Peyer's patch (tissue), 4 donors: ENCODE measurements at regions not wholly inside any gene's neighbourhood (a gene's known extent, or its start where the extent isn't known, plus 50 kb on each side); places are given as distances from the start of the nearest gene placed in this dataset.

ENCODE experiments used
- POLR2A ChIP-seq, 2 donors: fragments of 450-650 bp; IDR thresholded peaks; one replicate each; pipeline ENCODE4 v1.5.1; 2017; ENCODE audit warnings: antibody characterized with exemption in 2 of 2, mild to moderate bottlenecking in 2 of 2, moderate library complexity in 2 of 2
- TF ChIP-seq, protein P1 (sequence below), 6 experiments: fragments of 450-650 bp in 4 of 6; fragments of 200-600 bp in 2 of 6; sonication (generic) in 1 of 6; IDR thresholded peaks; one replicate each; pipeline ENCODE4 v1.5.1; 2017 to 2019; ENCODE audit warnings: antibody characterized with exemption in 6 of 6, mild to moderate bottlenecking in 3 of 6, moderate library complexity in 1 of 6

DNA sequence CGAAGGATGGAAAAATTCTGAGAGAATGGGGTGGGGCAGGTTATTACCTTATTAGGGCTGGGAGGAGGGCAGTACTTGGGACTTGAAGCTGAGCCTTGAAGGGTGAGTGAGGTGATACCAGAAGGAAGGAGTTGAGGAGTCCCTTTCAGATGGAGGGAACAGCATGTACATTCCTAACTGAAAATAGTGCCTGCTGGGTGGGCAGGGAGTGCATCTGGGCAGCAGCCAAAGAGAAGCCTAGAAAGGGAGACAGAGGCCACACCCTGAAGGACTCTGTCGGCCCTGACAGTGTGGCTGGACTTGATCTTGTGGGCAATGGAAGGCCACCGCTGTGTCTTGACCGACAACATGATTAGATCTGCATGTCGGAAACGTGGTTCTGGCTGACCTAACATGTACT is 147.6 kb downstream of the NDUFA12 start:
- TF ChIP-seq, protein P1, sequence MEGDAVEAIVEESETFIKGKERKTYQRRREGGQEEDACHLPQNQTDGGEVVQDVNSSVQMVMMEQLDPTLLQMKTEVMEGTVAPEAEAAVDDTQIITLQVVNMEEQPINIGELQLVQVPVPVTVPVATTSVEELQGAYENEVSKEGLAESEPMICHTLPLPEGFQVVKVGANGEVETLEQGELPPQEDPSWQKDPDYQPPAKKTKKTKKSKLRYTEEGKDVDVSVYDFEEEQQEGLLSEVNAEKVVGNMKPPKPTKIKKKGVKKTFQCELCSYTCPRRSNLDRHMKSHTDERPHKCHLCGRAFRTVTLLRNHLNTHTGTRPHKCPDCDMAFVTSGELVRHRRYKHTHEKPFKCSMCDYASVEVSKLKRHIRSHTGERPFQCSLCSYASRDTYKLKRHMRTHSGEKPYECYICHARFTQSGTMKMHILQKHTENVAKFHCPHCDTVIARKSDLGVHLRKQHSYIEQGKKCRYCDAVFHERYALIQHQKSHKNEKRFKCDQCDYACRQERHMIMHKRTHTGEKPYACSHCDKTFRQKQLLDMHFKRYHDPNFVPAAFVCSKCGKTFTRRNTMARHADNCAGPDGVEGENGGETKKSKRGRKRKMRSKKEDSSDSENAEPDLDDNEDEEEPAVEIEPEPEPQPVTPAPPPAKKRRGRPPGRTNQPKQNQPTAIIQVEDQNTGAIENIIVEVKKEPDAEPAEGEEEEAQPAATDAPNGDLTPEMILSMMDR (IDR thresholded peaks at IDR 0.05), result no peak
- no peak for TF ChIP-seq POLR2A (IDR thresholded peaks at IDR 0.05)
